HEK293T (cell line): ENCODE measurements at regions not wholly inside any gene's neighbourhood (a gene's known extent, or its start where the extent isn't known, plus 50 kb on each side); places are given as distances from the start of the nearest gene placed in this dataset.

Experiments
- CTCF ChIA-PET: fragments of 350-600 bp; formaldehyde crosslinking; extraction: SDS; loops from one replicate; lab custom pipeline; 2021; ENCODE audit warnings: antibody characterized with exemption, inconsistent platforms; lab: Yijun Ruan, JAX
- POLR2A ChIA-PET: fragments of 350-600 bp; formaldehyde crosslinking; extraction: SDS; loops from one replicate; lab custom pipeline; 2020; ENCODE audit warnings: antibody characterized with exemption, inconsistent platforms; lab: Yijun Ruan, JAX
- DNase-seq: peaks from one replicate; pipeline ENCODE4 v3.0.0; 2012; ENCODE audit warnings: mixed read lengths; ENCODE audit errors: extremely low spot score
- ARNT ChIP-seq: fragments of 450-650 bp; IDR thresholded peaks from 2 replicates; pipeline ENCODE4 v1.6.1; 2017; ENCODE audit warnings: mild to moderate bottlenecking
- BHLHE40 ChIP-seq: fragments of 450-650 bp; IDR thresholded peaks from 2 replicates; pipeline ENCODE4 v1.6.1; 2016; ENCODE audit warnings: mild to moderate bottlenecking, moderate library complexity, borderline replicate concordance
- CTBP1 ChIP-seq: fragments of 450-650 bp; IDR thresholded peaks from 2 replicates; pipeline ENCODE4 v1.6.1; 2016; ENCODE audit warnings: borderline replicate concordance
- ELF4 ChIP-seq: fragments of 450-650 bp; IDR thresholded peaks from 2 replicates; pipeline ENCODE4 v1.6.1; 2017; ENCODE audit warnings: antibody characterized with exemption
- FOXA1 ChIP-seq: fragments of 450-650 bp; IDR thresholded peaks from 2 replicates; pipeline ENCODE4 v1.6.1; 2016; ENCODE audit warnings: mild to moderate bottlenecking
- FOXK2 ChIP-seq: fragments of 450-650 bp; IDR thresholded peaks from 2 replicates; pipeline ENCODE4 v1.6.1; 2016; ENCODE audit warnings: mild to moderate bottlenecking
- FOXM1 ChIP-seq: fragments of 450-650 bp; IDR thresholded peaks from 2 replicates; pipeline ENCODE4 v1.6.1; 2017; ENCODE audit warnings: mild to moderate bottlenecking, borderline replicate concordance
- HDGF ChIP-seq: fragments of 450-650 bp; IDR thresholded peaks from 2 replicates; pipeline ENCODE4 v1.6.1; 2017; ENCODE audit warnings: antibody characterized with exemption, borderline replicate concordance
- L3MBTL2 ChIP-seq: fragments of 450-650 bp; conservative IDR thresholded peaks from 2 replicates; pipeline ENCODE4 v1.6.1; 2016; ENCODE audit warnings: mild to moderate bottlenecking
- LEF1 ChIP-seq: fragments of 450-650 bp; IDR thresholded peaks from 2 replicates; pipeline ENCODE4 v1.6.1; 2017; ENCODE audit warnings: mild to moderate bottlenecking, borderline replicate concordance
- NFRKB ChIP-seq: fragments of 450-650 bp; IDR thresholded peaks from 2 replicates; pipeline ENCODE4 v1.6.1; 2016; ENCODE audit warnings: mild to moderate bottlenecking, moderate library complexity
- SP1 ChIP-seq: fragments of 450-650 bp; IDR thresholded peaks from 2 replicates; pipeline ENCODE4 v1.6.1; 2017
- SUZ12 ChIP-seq: fragments of 450-650 bp; IDR thresholded peaks from 2 replicates; pipeline ENCODE4 v1.6.1; 2016; ENCODE audit warnings: mild to moderate bottlenecking
- TARDBP ChIP-seq: fragments of 450-650 bp; IDR thresholded peaks from 2 replicates; pipeline ENCODE4 v1.6.1; 2016
- ZNF384 ChIP-seq: fragments of 450-650 bp; IDR thresholded peaks from 2 replicates; pipeline ENCODE4 v1.6.1; 2016
- TF ChIP-seq, protein P1 (sequence below): fragments of 450-650 bp; IDR thresholded peaks from 2 replicates; pipeline ENCODE4 v1.6.1; 2016

DNA sequence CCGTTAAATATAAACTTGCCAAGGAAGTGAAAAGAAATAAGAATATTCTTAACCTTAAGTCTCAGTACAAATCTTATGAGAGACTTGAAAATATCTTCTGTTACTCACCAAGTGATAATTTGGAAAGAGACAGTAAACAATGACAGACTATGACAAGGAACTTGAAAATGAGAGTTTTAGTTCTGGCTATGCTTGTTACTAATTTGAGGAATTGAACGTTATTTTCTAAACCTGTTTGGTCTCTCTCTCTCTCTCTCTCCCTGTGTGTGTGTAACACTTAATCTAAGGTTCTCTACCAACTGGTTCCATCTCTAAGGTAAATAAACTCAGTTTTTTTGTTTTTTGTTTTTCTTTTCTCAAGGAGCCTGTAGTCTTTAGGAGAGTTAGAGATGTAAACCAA lies 161.8 kb downstream of the AMY1C start:
- POLR2A ChIA-PET = no interaction called here
- DNase-seq = no peak
- CTCF ChIA-PET = no interaction called here
- TF ChIP-seq TARDBP = no peak
- no peak for TF ChIP-seq SUZ12
- TF ChIP-seq ELF4 = no peak
- no peak for TF ChIP-seq L3MBTL2
- TF ChIP-seq HDGF = no peak
- TF ChIP-seq FOXM1 = no peak
- TF ChIP-seq CTBP1 = no peak
- no peak for TF ChIP-seq ZNF384

DNA sequence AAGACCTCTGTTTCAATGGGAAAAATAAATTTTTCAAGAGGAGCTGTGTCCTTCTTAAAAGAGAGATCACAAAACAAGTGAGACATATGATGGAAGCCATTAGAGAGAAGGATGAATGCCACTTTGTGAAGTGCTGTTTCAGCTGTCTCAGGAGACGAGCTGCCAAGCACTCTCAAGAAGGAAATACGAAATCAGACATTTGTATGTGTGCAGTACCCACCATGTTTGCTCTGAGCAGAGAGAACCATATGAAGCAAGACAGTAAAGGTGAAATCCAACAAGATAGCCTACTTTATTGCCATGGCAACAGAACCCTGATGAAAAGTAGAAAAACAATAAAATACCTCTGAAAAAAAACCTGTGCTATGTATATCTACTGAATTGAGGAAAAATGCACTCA lies 168.1 kb downstream of the AMY1C start:
- POLR2A ChIA-PET = no interaction called here
- CTCF ChIA-PET = no interaction called here
- no peak for TF ChIP-seq ELF4
- TF ChIP-seq ARNT = no peak
- no peak for TF ChIP-seq HDGF
- no peak for TF ChIP-seq LEF1
- DNase-seq = no peak

DNA sequence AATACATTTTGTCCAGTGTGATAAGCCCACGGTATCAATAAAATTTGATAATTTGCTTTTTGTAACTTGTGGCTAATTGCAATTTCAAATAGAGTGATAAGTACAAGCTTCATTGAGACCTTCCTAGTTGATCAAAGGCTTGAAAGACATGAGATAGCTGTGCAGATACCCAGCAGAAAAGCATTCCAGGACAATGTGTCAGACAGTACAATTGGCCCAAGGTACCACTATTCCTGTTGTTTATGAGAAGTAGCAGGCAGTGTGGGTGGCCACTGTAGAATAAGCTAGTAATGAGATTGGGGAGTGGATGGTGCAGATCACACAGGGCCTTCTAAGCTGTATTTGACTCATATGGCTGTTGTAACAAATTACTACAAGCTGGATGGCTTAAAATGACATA lies 182.2 kb downstream of the AMY1C start:
- CTCF ChIA-PET = no interaction called here
- no peak for DNase-seq
- POLR2A ChIA-PET = no interaction called here
- TF ChIP-seq L3MBTL2 (no peak), ELF4 (no peak), HDGF (no peak), TARDBP (no peak), FOXK2 (no peak), FOXA1 (no peak), FOXM1 (no peak), ZNF384 (no peak), SUZ12 (no peak), NFRKB (no peak), LEF1 (no peak), ARNT (no peak), SP1 (no peak), BHLHE40 (no peak), CTBP1 (no peak)
- TF ChIP-seq, protein P1, sequence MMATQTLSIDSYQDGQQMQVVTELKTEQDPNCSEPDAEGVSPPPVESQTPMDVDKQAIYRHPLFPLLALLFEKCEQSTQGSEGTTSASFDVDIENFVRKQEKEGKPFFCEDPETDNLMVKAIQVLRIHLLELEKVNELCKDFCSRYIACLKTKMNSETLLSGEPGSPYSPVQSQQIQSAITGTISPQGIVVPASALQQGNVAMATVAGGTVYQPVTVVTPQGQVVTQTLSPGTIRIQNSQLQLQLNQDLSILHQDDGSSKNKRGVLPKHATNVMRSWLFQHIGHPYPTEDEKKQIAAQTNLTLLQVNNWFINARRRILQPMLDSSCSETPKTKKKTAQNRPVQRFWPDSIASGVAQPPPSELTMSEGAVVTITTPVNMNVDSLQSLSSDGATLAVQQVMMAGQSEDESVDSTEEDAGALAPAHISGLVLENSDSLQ = no peak

DNA sequence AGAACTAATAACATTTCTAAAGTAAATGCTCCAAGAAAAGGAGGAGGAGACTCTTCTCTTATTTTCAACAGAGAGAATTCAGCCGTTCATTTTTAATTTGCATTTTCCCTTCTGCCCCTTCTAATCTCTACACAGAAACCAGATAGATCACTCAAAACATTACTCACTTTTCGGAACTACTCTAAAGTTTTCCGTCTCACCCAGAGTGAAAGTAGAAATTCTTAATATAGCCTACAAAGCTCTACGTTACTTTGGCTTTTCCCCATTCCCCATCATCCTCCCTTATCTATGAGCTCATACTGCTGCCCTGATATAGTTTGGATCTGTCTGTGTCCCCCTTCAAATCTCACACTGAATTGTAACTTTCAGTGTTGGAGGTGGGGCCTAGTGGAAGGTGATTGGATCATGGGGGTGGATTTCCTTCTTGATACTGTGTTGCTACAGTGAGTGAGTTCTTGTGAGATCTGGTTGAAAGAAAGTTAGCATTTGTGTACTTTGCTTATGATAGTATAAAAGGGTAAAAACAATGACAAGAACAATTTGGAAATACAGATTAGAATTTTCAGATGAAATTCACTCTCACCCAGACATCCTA lies 188.2 kb downstream of the AMY1C start:
- TF ChIP-seq SP1 = no peak
- no peak for TF ChIP-seq BHLHE40
- TF ChIP-seq, protein P1 = no peak
- no peak for TF ChIP-seq CTBP1
- no peak for TF ChIP-seq ZNF384
- no peak for TF ChIP-seq SUZ12
- no peak for TF ChIP-seq ELF4
- no peak for TF ChIP-seq LEF1
- TF ChIP-seq FOXK2 = no peak
- no peak for TF ChIP-seq L3MBTL2
- TF ChIP-seq TARDBP = no peak
- no peak for TF ChIP-seq ARNT
- no peak for TF ChIP-seq FOXA1
- TF ChIP-seq HDGF = no peak
- no peak for TF ChIP-seq FOXM1
- no peak for TF ChIP-seq NFRKB
- ChIA-PET CTCF (no interaction called here), POLR2A (no interaction called here)
- DNase-seq = no peak

DNA sequence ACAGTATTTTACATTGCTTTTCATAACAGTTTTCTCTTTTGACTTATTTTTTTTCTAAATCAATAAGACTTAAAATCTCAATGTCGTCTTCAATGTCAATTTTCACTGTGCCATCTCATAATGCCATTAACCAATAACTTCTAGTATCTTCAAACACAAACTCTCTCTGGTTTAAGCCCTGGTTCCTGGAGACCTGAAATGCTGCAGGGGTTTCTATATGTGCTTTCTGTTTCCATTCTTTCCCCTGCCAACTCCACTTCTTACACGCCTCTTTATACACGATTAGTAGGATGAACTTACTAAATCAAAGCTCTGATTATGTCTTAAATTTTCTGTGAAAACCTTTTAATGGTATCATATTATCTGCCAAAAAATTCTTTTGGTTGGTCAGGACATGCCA lies 191.4 kb downstream of the AMY1C start:
- no peak for DNase-seq
- ChIA-PET CTCF (no interaction called here), POLR2A (no interaction called here)
- no peak for TF ChIP-seq ELF4

DNA sequence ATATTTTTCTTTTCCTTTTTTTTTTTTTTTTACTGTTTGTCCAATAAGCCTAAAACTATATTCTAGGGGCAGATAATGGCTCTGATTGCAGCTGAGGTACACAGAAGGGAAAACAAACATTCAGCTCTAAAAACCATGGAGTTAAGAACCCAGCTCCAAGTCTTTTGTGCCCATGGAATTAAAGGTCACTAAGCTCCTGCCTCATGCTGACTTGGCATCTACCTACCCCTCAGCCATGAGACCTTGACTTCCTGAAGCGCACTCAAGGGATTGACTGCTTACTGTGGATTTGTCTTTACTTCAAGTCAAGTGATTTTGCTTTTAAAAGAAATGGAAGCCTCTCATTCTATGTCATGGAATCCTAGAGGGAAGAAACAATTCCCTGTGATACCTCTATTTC lies 192.3 kb downstream of the AMY1C start:
- ChIA-PET POLR2A (no interaction called here), CTCF (no interaction called here)
- no peak for DNase-seq
- TF ChIP-seq ARNT = no peak

DNA sequence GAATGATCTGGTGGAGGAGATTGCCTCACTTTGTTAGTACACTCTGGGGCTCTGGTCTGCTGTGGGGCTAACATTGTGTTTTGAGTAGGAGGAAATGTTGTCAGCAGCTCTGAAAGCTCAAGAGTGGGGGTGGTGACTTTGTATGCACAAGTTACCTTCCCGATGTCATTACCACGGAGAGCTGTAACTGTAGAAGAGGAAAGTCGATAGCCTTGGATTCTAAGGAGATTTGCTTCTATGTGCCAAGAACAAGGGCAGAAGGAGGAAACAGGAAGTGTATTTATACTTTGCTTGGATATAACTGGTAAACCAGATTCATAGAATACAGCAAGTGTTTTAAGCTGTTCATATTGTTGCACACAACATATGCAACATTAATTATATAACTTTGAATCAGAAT lies 196.1 kb downstream of the AMY1C start:
- no peak for DNase-seq
- TF ChIP-seq BHLHE40 (no peak), FOXK2 (no peak), HDGF (no peak)
- ChIA-PET CTCF (no interaction called here), POLR2A (no interaction called here)

DNA sequence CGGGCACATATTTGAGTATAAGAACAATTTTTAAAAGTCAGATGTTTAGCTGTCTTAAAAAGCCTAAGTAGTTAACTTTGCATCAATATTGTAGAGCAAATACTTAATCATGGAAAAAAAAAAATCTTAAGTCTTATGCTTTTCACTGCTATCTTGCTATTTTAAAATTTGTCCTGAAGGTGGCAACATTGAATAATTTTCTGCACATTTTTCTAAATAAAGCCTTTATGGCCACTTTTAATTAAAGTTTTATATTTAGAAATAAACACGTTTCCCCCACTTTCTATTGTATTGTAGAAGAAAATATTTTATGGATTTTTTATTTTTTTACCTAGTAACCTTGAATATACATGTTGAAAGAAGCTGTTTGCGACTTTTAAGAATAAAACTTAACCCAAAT lies 198.8 kb downstream of the AMY1C start:
- ChIA-PET POLR2A (no interaction called here), CTCF (interaction anchor here (0.7 kb wide), 1 partner anchor 736 kb away, joined by 5 read pairs; no protein-coding TSS in a partner anchor)
- DNase-seq = no peak
- TF ChIP-seq NFRKB = no peak
- TF ChIP-seq FOXA1 = no peak
